MM.1S (cell line): ENCODE measurements at regions not wholly inside any gene's neighbourhood (a gene's known extent, or its start where the extent isn't known, plus 50 kb on each side); places are given as distances from the start of the nearest gene placed in this dataset.

ENCODE experiments used
- DNase-seq: peaks from one replicate; pipeline ENCODE4 v3.0.0-alpha.2; 2015
- H2AFZ ChIP-seq: fragments of 300-600 bp; sonication (generic); 2 replicates; pipeline ENCODE4 v1.6.0; 2016; ENCODE audit warnings: antibody characterized with exemption, low read length
- H3F3A ChIP-seq: fragments of 300-600 bp; sonication (generic); 2 replicates; pipeline ENCODE4 v1.6.1; 2016; ENCODE audit warnings: mild to moderate bottlenecking, antibody characterized with exemption, low read length, moderate library complexity, mixed read lengths; ENCODE audit not compliant: insufficient read depth
- H3K27ac ChIP-seq: fragments of 300-600 bp; sonication (generic); 2 replicates; pipeline ENCODE4 v1.5.1; 2016; ENCODE audit warnings: mild to moderate bottlenecking, low read length
- H3K27me3 ChIP-seq: fragments of 300-600 bp; sonication (generic); replicated peaks from 2 replicates; pipeline ENCODE4 v1.6.0; 2016; ENCODE audit warnings: low read length; ENCODE audit not compliant: insufficient read depth
- H3K36me3 ChIP-seq: fragments of 300-600 bp; sonication (generic); replicated peaks from 2 replicates; pipeline ENCODE4 v1.6.1; 2016; ENCODE audit warnings: mild to moderate bottlenecking, low read length, mixed read lengths; ENCODE audit not compliant: insufficient read depth
- H3K4me1 ChIP-seq: fragments of 300-600 bp; sonication (generic); 2 replicates; pipeline ENCODE4 v1.6.1; 2016; ENCODE audit warnings: low read length, mixed read lengths
- H3K4me2 ChIP-seq: fragments of 300-600 bp; sonication (generic); 2 replicates; pipeline ENCODE4 v1.6.0; 2016; ENCODE audit warnings: low read depth, low read length
- H3K4me3 ChIP-seq: fragments of 300-600 bp; sonication (generic); 2 replicates; pipeline ENCODE4 v1.5.1; 2016; ENCODE audit warnings: low read length, mixed read lengths
- H3K79me2 ChIP-seq: fragments of 300-600 bp; sonication (generic); 2 replicates; pipeline ENCODE4 v1.6.1; 2016; ENCODE audit warnings: mixed run types, low read length, mixed read lengths
- H3K9ac ChIP-seq: fragments of 300-600 bp; sonication (generic); 2 replicates; pipeline ENCODE4 v1.6.1; 2016; ENCODE audit warnings: low read length, mixed read lengths
- H3K9me2 ChIP-seq: fragments of 300-600 bp; sonication (generic); replicated peaks from 2 replicates; pipeline ENCODE4 v1.6.1; 2016; ENCODE audit warnings: mild to moderate bottlenecking, low read length, mixed read lengths; ENCODE audit not compliant: insufficient read depth
- H3K9me3 ChIP-seq: fragments of 300-600 bp; sonication (generic); replicated peaks from 2 replicates; pipeline ENCODE4 v1.6.1; 2016; ENCODE audit warnings: mild to moderate bottlenecking, low read length, mixed read lengths; ENCODE audit not compliant: insufficient read depth
- H4K20me1 ChIP-seq: fragments of 300-600 bp; sonication (generic); 2 replicates; pipeline ENCODE4 v1.6.1; 2016; ENCODE audit warnings: mild to moderate bottlenecking, low read length, moderate library complexity, mixed read lengths; ENCODE audit not compliant: insufficient read depth
- EZH2 ChIP-seq: fragments of 300-600 bp; sonication (generic); optimal IDR thresholded peaks from 2 replicates; pipeline ENCODE3; 2017; ENCODE audit warnings: low read depth, mild to moderate bottlenecking, antibody characterized with exemption, low read length, mixed read lengths
- EZH2phosphoT487 ChIP-seq: fragments of 300-600 bp; sonication (generic); IDR thresholded peaks from 2 replicates; pipeline ENCODE4 v1.6.1; 2018; ENCODE audit warnings: antibody characterized with exemption, low read length
- TF ChIP-seq, protein P1 (sequence below): fragments of 300-600 bp; sonication (generic); IDR thresholded peaks from 2 replicates; pipeline ENCODE4 v1.5.1; 2016; ENCODE audit warnings: antibody characterized with exemption, low read length, mixed read lengths

DNA sequence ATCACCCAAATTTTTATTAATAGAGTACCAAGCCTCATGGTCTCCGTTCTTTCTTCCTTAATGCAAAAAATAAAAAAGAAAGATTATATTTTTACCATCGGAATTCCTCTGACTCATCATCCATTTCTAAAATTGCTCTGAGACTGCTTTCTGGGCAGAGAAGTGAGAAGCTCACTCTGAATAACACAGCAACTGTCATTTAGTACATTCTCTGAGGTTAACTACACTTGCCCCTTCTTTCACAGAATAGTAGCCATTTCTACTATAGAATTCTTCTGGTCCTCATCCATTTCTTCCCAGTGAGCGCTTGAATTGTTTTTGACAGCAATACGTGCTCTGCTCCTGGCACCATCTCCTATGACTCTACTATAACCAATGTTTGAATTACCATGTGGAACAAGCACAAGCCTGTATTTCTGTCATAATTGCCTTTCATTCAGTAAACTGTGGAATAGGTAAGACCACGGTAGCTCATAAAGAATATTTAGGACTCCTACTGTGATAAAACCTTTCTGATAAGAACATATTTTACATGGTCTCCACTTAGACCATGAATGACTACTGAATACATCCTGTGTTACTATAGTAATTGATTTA is 435.5 kb upstream of the NRSN1 start:
- Histone ChIP-seq H3K79me2 (no peaks in the 10 kb centered on the region), H4K20me1 (no peaks in the 10 kb centered on the region), H3K9me3 (no peaks in the 10 kb centered on the region), H3K4me2 (no peak overlapping the region), H3K4me1 (no peaks in the 10 kb centered on the region), H3F3A (no peaks in the 10 kb centered on the region), H2AFZ (no peak overlapping the region), H3K9ac (no peak overlapping the region), H3K4me3 (no peak overlapping the region), H3K27me3 (no peaks in the 10 kb centered on the region), H3K9me2 (no peaks in the 10 kb centered on the region), H3K36me3 (no peaks in the 10 kb centered on the region), H3K27ac (no peak overlapping the region)
- TF ChIP-seq EZH2, result no peak
- DNase-seq, result no peak

DNA sequence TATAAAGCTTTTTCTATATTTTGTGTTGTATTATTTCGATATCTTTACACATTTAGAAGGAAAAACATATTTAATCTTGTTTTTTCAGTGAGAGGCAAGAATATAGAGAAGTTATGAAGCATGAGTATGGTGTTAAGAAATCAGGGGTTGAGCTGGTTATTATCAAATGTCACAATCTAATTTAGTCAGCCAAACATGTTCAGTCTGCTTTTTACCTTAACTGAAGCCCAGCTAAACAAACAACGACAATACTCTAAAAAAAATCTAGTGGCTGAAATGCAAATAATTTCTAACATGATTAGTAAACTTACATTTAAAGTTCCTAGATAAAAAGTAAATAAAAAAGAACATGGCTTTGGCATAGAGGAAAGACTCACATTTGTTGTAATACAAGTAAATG is 433.8 kb upstream of the NRSN1 start:
- Histone ChIP-seq H3K27ac (no peak overlapping the region), H3K9me3 (no peaks in the 10 kb centered on the region), H3K4me2 (no peak overlapping the region), H3K27me3 (no peaks in the 10 kb centered on the region), H3K79me2 (no peaks in the 10 kb centered on the region), H3K9ac (no peak overlapping the region), H3K9me2 (no peaks in the 10 kb centered on the region), H3F3A (no peaks in the 10 kb centered on the region), H3K4me1 (no peaks in the 10 kb centered on the region), H3K36me3 (no peaks in the 10 kb centered on the region), H2AFZ (no peak overlapping the region), H3K4me3 (no peak overlapping the region), H4K20me1 (no peaks in the 10 kb centered on the region)
- DNase-seq, result no peak
- TF ChIP-seq EZH2phosphoT487 (no peak), EZH2 (no peak)
- TF ChIP-seq, protein P1, sequence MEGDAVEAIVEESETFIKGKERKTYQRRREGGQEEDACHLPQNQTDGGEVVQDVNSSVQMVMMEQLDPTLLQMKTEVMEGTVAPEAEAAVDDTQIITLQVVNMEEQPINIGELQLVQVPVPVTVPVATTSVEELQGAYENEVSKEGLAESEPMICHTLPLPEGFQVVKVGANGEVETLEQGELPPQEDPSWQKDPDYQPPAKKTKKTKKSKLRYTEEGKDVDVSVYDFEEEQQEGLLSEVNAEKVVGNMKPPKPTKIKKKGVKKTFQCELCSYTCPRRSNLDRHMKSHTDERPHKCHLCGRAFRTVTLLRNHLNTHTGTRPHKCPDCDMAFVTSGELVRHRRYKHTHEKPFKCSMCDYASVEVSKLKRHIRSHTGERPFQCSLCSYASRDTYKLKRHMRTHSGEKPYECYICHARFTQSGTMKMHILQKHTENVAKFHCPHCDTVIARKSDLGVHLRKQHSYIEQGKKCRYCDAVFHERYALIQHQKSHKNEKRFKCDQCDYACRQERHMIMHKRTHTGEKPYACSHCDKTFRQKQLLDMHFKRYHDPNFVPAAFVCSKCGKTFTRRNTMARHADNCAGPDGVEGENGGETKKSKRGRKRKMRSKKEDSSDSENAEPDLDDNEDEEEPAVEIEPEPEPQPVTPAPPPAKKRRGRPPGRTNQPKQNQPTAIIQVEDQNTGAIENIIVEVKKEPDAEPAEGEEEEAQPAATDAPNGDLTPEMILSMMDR, result no peak

DNA sequence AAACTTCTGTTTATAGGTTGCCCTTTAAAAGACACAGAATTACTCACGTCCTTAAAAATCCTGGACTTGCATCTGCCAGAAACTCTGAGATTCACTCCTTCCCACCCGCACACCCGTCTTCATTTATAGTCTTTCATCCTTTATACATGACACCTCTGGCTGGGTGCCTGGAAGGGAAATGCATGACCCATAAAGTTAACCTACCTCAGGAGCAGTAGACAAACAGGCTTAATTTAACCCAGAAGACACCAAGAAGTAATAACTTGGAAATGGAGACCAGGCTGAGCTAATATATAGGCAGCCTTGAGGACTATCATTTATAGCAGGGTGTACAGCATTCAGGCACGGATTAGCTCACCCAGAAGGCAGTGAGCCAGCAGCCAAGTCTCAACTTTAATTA is 429.0 kb upstream of the NRSN1 start:
- H2AFZ ChIP-seq, result no peak overlapping the region
- H3K27me3 ChIP-seq, result no peaks in the 10 kb centered on the region
- no peak overlapping the region for H3K27ac ChIP-seq
- no peak overlapping the region for H3K4me3 ChIP-seq
- no peak for DNase-seq
- H3K9me3 ChIP-seq, result no peaks in the 10 kb centered on the region
- TF ChIP-seq EZH2phosphoT487, result no peak
- TF ChIP-seq, protein P1, result no peak
- no peak for TF ChIP-seq EZH2
- no peak overlapping the region for H3K9ac ChIP-seq
- no peaks in the 10 kb centered on the region for H3K36me3 ChIP-seq
- H3K4me1 ChIP-seq, result no peaks in the 10 kb centered on the region
- no peak overlapping the region for H3K4me2 ChIP-seq
- no peaks in the 10 kb centered on the region for H4K20me1 ChIP-seq
- no peaks in the 10 kb centered on the region for H3F3A ChIP-seq
- H3K9me2 ChIP-seq, result no peaks in the 10 kb centered on the region
- no peaks in the 10 kb centered on the region for H3K79me2 ChIP-seq

DNA sequence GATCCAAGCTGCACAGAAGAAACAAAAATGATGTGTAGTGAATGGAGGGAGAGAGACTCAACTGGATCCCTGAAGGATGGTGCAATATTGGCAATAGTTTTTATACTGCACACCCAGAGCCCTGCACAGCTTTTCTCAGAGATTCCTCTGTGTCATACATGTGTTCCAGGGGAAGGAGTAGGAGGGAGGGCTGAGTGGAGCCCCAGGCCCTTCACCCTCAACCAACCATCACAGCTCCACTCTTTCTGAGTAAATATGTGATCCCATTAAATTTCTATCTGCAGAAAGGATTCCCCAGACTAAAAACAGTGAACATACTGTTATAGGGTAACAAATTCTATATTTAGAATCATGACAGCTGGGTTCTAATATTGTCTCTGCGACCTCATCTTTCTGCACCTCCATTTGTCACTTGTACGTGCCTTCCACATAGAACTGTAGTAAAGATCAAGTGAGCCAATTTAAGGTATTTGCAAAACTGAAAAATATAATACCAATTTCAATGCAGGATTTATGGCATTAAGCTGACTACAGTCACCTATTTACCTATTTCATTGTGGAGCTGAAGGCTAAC is 421.4 kb upstream of the NRSN1 start:
- H3K27ac ChIP-seq, result no peak overlapping the region
- no peak for TF ChIP-seq EZH2phosphoT487
- no peak for TF ChIP-seq EZH2
- TF ChIP-seq, protein P1, result no peak
- H3F3A ChIP-seq, result no peaks in the 10 kb centered on the region
- no peak overlapping the region for H3K4me2 ChIP-seq
- no peak for DNase-seq
- H3K79me2 ChIP-seq, result no peaks in the 10 kb centered on the region
- H3K9ac ChIP-seq, result no peak overlapping the region
- no peaks in the 10 kb centered on the region for H3K9me3 ChIP-seq
- H3K36me3 ChIP-seq, result no peaks in the 10 kb centered on the region
- no peaks in the 10 kb centered on the region for H3K4me1 ChIP-seq
- H3K9me2 ChIP-seq, result no peaks in the 10 kb centered on the region
- no peaks in the 10 kb centered on the region for H4K20me1 ChIP-seq
- H3K4me3 ChIP-seq, result no peak overlapping the region
- no peak overlapping the region for H2AFZ ChIP-seq
- no peaks in the 10 kb centered on the region for H3K27me3 ChIP-seq
